Esophagus muscularis mucosa (tissue), 4 donors: ENCODE measurements at regions not wholly inside any gene's neighbourhood (a gene's known extent, or its start where the extent isn't known, plus 50 kb on each side); places are given as distances from the start of the nearest gene placed in this dataset.

Experiments used
- DNase-seq: peaks from one replicate; pipeline ENCODE4 v3.0.0-alpha.2; 2017; ENCODE audit errors: extremely low spot score
- H3K27ac ChIP-seq, 4 donors: fragments of 200-600 bp; sonication (generic); replicated peaks in 1 of 4; 1 replicate in 3 of 4; 2 replicates in 1 of 4; pipeline ENCODE4 v1.5.1; 2016 to 2019; ENCODE audit warnings: mild to moderate bottlenecking in 1 of 4
- H3K27me3 ChIP-seq, 4 donors: fragments of 200-600 bp; sonication (generic); one replicate each; pipeline versions ENCODE4 v1.5.1 to v1.6.0; 2016 to 2019
- H3K36me3 ChIP-seq, 4 donors: fragments of 200-600 bp; sonication (generic); one replicate each; pipeline ENCODE4 v1.5.1; 2016 to 2019
- H3K4me1 ChIP-seq, 4 donors: fragments of 200-600 bp; sonication (generic); one replicate each; pipeline ENCODE4 v1.5.1; 2016 to 2019
- H3K4me3 ChIP-seq, 4 donors: fragments of 200-600 bp; sonication (generic); 1 replicate in 2 of 4; 2 replicates in 2 of 4; pipeline ENCODE4 v1.5.1; 2016 to 2019; ENCODE audit warnings: mild to moderate bottlenecking in 4 of 4, moderate library complexity in 1 of 4
- H3K9me3 ChIP-seq, 4 donors: fragments of 200-600 bp; sonication (generic); 1 replicate in 3 of 4; 2 replicates in 1 of 4; pipeline ENCODE4 v1.5.1; 2016 to 2019
- CTCF ChIP-seq, 3 experiments: fragments of 200-600 bp in 2 of 3; fragments of 450-650 bp in 1 of 3; sonication (generic) in 2 of 3; IDR thresholded peaks; one replicate each; pipeline ENCODE4 v1.5.1; 2017 to 2019; ENCODE audit warnings: antibody characterized with exemption in 3 of 3, mild to moderate bottlenecking in 2 of 3, moderate library complexity in 1 of 3
- EP300 ChIP-seq: sonication (generic); formaldehyde crosslinking; IDR thresholded peaks from one replicate; pipeline ENCODE4 v1.6.1; 2017; ENCODE audit warnings: antibody characterized with exemption
- POLR2A ChIP-seq: fragments of 450-650 bp; IDR thresholded peaks from one replicate; pipeline ENCODE4 v1.6.1; 2017; ENCODE audit warnings: antibody characterized with exemption, moderate library complexity, mild to moderate bottlenecking, low read depth
- POLR2AphosphoS5 ChIP-seq, 2 donors: sonication (generic); formaldehyde crosslinking; IDR thresholded peaks; one replicate each; pipeline ENCODE4 v1.6.1; 2017; ENCODE audit warnings: antibody characterized with exemption in 2 of 2
- WGBS: methylation state at CpG from one replicate; pipeline ENCODE4 v1.1.5; 2018; 5-methylcytosine and 5-hydroxymethylcytosine counted together
- intact Hi-C: fragments of 100-400 bp; cut with DNase I; formaldehyde crosslinking; loops from one replicate; pipeline ENCODE4 v1.15.1; 2023

GRCh38 chrX:124497386-124497785, 151.0 kb downstream of the SH2D1A start:
- H3K4me1 ChIP-seq: peaks cover 0 to 14% (median 2%) of the 10 kb centered on the region in 4 donors
- no peaks in the 10 kb centered on the region for H3K36me3 ChIP-seq
- no peak overlapping the region for H3K4me3 ChIP-seq
- intact Hi-C loops: no loop called here
- no peaks in the 10 kb centered on the region for H3K9me3 ChIP-seq
- no peak overlapping the region for H3K27ac ChIP-seq
- H3K27me3 ChIP-seq: no peaks in the 10 kb centered on the region
- no peak for DNase-seq
- no peak for TF ChIP-seq POLR2AphosphoS5 (IDR thresholded peaks at IDR 0.05)
- TF ChIP-seq POLR2A: no peak
- WGBS: 75% methylated on average over 4 of the region's 4 CpGs

- TF ChIP-seq EP300 (no peak), CTCF (IDR thresholded peaks at IDR 0.05) (no peak), POLR2A (no peak), POLR2AphosphoS5 (IDR thresholded peaks at IDR 0.05) (no peak)
- Histone ChIP-seq H3K27me3 (no peaks in the 10 kb centered on the region), H3K27ac (no peak overlapping the region), H3K9me3 (no peaks in the 10 kb centered on the region), H3K4me3 (no peak overlapping the region), H3K36me3 (no peaks in the 10 kb centered on the region), H3K4me1 (peaks cover 0 to 14% (median 2%) of the 10 kb centered on the region in 4 donors)
- whole genome bisulfite sequencing: 29% methylated on average over 5 of the region's 5 CpGs
- intact Hi-C loops: no loop called here
- no peak for DNase-seq
These were observed 155.2 kb downstream of the SH2D1A start for GRCh38 chrX:124501586-124501985.

- Histone ChIP-seq H3K9me3 (no peaks in the 10 kb centered on the region), H3K27me3 (no peaks in the 10 kb centered on the region), H3K36me3 (no peaks in the 10 kb centered on the region), H3K4me1 (peaks cover 0 to 14% (median 2%) of the 10 kb centered on the region in 4 donors), H3K27ac (no peak overlapping the region), H3K4me3 (no peak overlapping the region)
- DNase-seq: no peak
- intact Hi-C loops: no loop called here
- WGBS: 52% methylated on average over 2 of the region's 2 CpGs
- no peak for TF ChIP-seq CTCF (IDR thresholded peaks at IDR 0.05)
- TF ChIP-seq POLR2A: no peak
- no peak for TF ChIP-seq POLR2AphosphoS5 (IDR thresholded peaks at IDR 0.05)
- TF ChIP-seq EP300: no peak
These were observed 155.8 kb downstream of the SH2D1A start for GRCh38 chrX:124502166-124502565.

- 93% methylated on average over 3 of the region's 3 CpGs for WGBS
- no peak for DNase-seq
- no peak overlapping the region for H3K27ac ChIP-seq
These were observed 156.2 kb downstream of the SH2D1A start for GRCh38 chrX:124502599-124502998.

More at GRCh38 chrX:124502599-124502998, 156.2 kb downstream of the SH2D1A start:
- no peak overlapping the region for H3K4me3 ChIP-seq
- no peaks in the 10 kb centered on the region for H3K36me3 ChIP-seq
- peaks cover 0 to 14% (median 2%) of the 10 kb centered on the region in 4 donors for H3K4me1 ChIP-seq
- H3K27me3 ChIP-seq: no peaks in the 10 kb centered on the region
- TF ChIP-seq EP300 (no peak), POLR2A (no peak), CTCF (IDR thresholded peaks at IDR 0.05) (no peak), POLR2AphosphoS5 (IDR thresholded peaks at IDR 0.05) (no peak)
- intact Hi-C loops: no loop called here
- no peaks in the 10 kb centered on the region for H3K9me3 ChIP-seq
